ENCODE measurements at regions not wholly inside any gene's neighbourhood (a gene's known extent, or its start where the extent isn't known, plus 50 kb on each side); places are given as distances from the start of the nearest gene placed in this dataset.

DNA sequence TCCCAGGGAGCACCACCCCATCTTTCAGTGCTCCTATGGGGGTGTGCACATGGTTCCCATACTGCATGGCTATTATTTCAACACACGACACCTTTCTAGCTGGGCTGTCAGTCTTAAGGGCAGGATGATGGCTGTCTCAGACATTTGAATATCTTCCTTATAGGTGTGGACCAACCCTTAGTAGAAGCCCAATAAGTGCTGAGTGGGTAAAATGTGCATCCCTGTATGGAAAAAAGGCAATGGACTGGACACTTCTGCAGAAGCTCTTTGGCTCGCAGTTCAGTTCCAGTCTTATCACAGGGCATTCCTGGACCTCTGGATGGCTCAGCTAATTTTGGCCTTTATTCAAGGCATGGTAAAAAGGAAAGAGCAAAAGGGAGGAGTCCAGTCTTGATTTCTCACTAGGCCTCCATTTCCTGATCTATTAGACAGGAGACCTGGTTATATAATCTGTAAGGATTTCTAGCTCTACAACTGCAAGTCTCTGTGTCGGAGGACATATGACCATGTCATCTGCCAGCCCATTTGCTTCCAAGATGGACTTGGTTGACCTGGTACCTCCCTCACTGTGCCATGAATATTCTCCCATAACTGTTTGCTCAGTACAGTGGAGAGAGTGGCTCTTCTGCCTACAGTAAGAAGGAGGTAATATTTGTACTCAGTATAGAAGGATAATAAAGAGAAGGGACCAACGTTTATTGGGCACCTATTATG, 53.8 kb upstream of the RASGRP1 start:
- TF ChIP-seq, protein P1, sequence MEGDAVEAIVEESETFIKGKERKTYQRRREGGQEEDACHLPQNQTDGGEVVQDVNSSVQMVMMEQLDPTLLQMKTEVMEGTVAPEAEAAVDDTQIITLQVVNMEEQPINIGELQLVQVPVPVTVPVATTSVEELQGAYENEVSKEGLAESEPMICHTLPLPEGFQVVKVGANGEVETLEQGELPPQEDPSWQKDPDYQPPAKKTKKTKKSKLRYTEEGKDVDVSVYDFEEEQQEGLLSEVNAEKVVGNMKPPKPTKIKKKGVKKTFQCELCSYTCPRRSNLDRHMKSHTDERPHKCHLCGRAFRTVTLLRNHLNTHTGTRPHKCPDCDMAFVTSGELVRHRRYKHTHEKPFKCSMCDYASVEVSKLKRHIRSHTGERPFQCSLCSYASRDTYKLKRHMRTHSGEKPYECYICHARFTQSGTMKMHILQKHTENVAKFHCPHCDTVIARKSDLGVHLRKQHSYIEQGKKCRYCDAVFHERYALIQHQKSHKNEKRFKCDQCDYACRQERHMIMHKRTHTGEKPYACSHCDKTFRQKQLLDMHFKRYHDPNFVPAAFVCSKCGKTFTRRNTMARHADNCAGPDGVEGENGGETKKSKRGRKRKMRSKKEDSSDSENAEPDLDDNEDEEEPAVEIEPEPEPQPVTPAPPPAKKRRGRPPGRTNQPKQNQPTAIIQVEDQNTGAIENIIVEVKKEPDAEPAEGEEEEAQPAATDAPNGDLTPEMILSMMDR (IDR thresholded peaks at IDR 0.05; ENCODE audit: extremely low read depth in 1 of 2, insufficient read depth in 1 of 2, low read depth in 1 of 2, low read length in 2 of 2): no peak
- TF ChIP-seq JUN (IDR thresholded peaks at IDR 0.05; ENCODE audit: borderline replicate concordance, insufficient read depth, insufficient read length, low read depth): no peak
- Histone ChIP-seq H3K79me2 (ENCODE audit: control insufficient read depth, insufficient read depth, low read length) (no peaks in the 10 kb centered on the region), H3K9me1 (replicated peaks; ENCODE audit: control insufficient read depth, extremely low read depth, insufficient read depth, low read length) (no peaks in the 10 kb centered on the region), H3K27ac (ENCODE audit: insufficient read depth, low read depth, low read length) (no peak overlapping the region), H3K27me3 (ENCODE audit: control insufficient read depth in 2 of 2, insufficient read depth in 2 of 2, low read length in 2 of 2) (peaks cover 6 to 14% of the 10 kb centered on the region in 2 experiments), H4K20me1 (replicated peaks; ENCODE audit: control insufficient read depth, extremely low read depth, insufficient read depth, low read length) (no peaks in the 10 kb centered on the region), H3K4me1 (ENCODE audit: control insufficient read depth, extremely low read depth, insufficient read depth, low read length) (no peaks in the 10 kb centered on the region), H3K9ac (replicated peaks; ENCODE audit: extremely low read depth, insufficient read depth, low read length) (no peak overlapping the region), H3K4me3 (replicated peaks in 1 of 3; ENCODE audit: insufficient read depth in 1 of 3, low read depth in 1 of 3, low read length in 3 of 3) (no peak overlapping the region), H3K36me3 (ENCODE audit: control insufficient read depth in 2 of 2, extremely low read depth in 1 of 2, insufficient read depth in 2 of 2, low read length in 2 of 2) (no peaks in the 10 kb centered on the region), H3K4me2 (ENCODE audit: insufficient read depth, low read length) (no peak overlapping the region), H2AFZ (ENCODE audit: low read depth, low read length) (no peak overlapping the region), H3K9me3 (replicated peaks; ENCODE audit: control insufficient read depth, insufficient read depth, low read length) (no peaks in the 10 kb centered on the region)
- DNase-seq (ENCODE audit: low read depth, low spot score): no peak
- dilution Hi-C loops (cut with MboI; ENCODE audit: extremely low pct_ligation_motif_present, low sequenced_read_pairs) (no loop called here), intact Hi-C loops (cut with micrococcal nuclease) (no loop called here)
- no TSS peak for BruUV-seq (replicated peaks)
- ChIA-PET CTCF (interaction anchor here (1.1 to 2.9 kb wide), 4 partner anchors 13 to 55 kb away, joined by 3 to 13 read pairs (median 4); no protein-coding TSS in a partner anchor), POLR2A (no interaction called here)
- FAIRE-seq: no peak

DNA sequence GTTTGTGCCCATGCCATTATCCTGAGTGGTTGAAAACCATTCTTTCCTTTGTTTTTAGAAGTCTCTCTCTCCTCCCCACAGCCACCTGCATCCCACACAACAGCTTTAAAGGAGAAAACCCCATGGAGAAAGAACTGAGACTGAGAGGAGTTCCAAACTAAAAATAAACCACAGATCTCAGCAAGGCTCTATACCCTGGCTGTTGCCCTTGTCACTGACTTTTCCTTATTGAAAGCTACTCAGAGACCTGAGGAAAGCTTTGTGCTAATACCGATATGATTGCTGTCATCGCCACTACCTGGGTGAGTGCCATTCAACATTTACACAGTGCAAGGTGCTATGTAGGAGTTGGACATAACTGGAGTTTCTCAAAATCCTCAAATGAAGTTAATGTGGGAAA, 55.5 kb upstream of the RASGRP1 start:
- Histone ChIP-seq H3K4me1 (ENCODE audit: control insufficient read depth, extremely low read depth, insufficient read depth, low read length) (no peaks in the 10 kb centered on the region), H3K9me3 (replicated peaks; ENCODE audit: control insufficient read depth, insufficient read depth, low read length) (no peaks in the 10 kb centered on the region), H3K4me3 (replicated peaks in 1 of 3; ENCODE audit: insufficient read depth in 1 of 3, low read depth in 1 of 3, low read length in 3 of 3) (no peak overlapping the region), H3K27ac (ENCODE audit: insufficient read depth, low read depth, low read length) (no peak overlapping the region), H2AFZ (ENCODE audit: low read depth, low read length) (no peak overlapping the region), H3K4me2 (ENCODE audit: insufficient read depth, low read length) (no peak overlapping the region), H4K20me1 (replicated peaks; ENCODE audit: control insufficient read depth, extremely low read depth, insufficient read depth, low read length) (no peaks in the 10 kb centered on the region), H3K9me1 (replicated peaks; ENCODE audit: control insufficient read depth, extremely low read depth, insufficient read depth, low read length) (no peaks in the 10 kb centered on the region), H3K27me3 (ENCODE audit: control insufficient read depth in 2 of 2, insufficient read depth in 2 of 2, low read length in 2 of 2) (peaks cover 6 to 14% of the 10 kb centered on the region in 2 experiments), H3K36me3 (ENCODE audit: control insufficient read depth in 2 of 2, extremely low read depth in 1 of 2, insufficient read depth in 2 of 2, low read length in 2 of 2) (no peaks in the 10 kb centered on the region), H3K79me2 (ENCODE audit: control insufficient read depth, insufficient read depth, low read length) (no peaks in the 10 kb centered on the region), H3K9ac (replicated peaks; ENCODE audit: extremely low read depth, insufficient read depth, low read length) (no peak overlapping the region)
- dilution Hi-C loops (cut with MboI; ENCODE audit: extremely low pct_ligation_motif_present, low sequenced_read_pairs): no loop called here
- no peak for TF ChIP-seq FOS (IDR thresholded peaks at IDR 0.05; ENCODE audit: borderline replicate concordance, insufficient read depth, low read length)
- TF ChIP-seq POLR2A (IDR thresholded peaks at IDR 0.05; ENCODE audit: low read depth, low read length): no peak
- no peak for TF ChIP-seq POLR2AphosphoS5 (IDR thresholded peaks at IDR 0.05; ENCODE audit: insufficient read depth, low read depth, low read length)
- TF ChIP-seq, protein P1 (IDR thresholded peaks at IDR 0.05; ENCODE audit: extremely low read depth in 1 of 2, insufficient read depth in 1 of 2, low read depth in 1 of 2, low read length in 2 of 2): no peak
- no peak for TF ChIP-seq MYC (IDR thresholded peaks at IDR 0.05; ENCODE audit: low read depth, low read length)
- TF ChIP-seq, protein P2, sequence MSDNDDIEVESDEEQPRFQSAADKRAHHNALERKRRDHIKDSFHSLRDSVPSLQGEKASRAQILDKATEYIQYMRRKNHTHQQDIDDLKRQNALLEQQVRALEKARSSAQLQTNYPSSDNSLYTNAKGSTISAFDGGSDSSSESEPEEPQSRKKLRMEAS (IDR thresholded peaks at IDR 0.05; ENCODE audit: insufficient read depth, insufficient read length): no peak
- TF ChIP-seq JUN (IDR thresholded peaks at IDR 0.05; ENCODE audit: borderline replicate concordance, insufficient read depth, insufficient read length, low read depth): no peak
- TF ChIP-seq GATA2 (IDR thresholded peaks at IDR 0.05; ENCODE audit: insufficient read depth, insufficient read length, low read depth, low read length): no peak
- TF ChIP-seq EZH2 (IDR thresholded peaks at IDR 0.05; ENCODE audit: borderline replicate concordance, low read depth, low read length, severe bottlenecking): no peak
- intact Hi-C loops (cut with micrococcal nuclease): no loop called here
- ChIA-PET POLR2A (no interaction called here), CTCF (interaction anchor here (0.7 to 1.6 kb wide), 2 partner anchors 180 to 260 kb away, joined by 3 to 5 read pairs; no protein-coding TSS in a partner anchor)
- FAIRE-seq (no peak), DNase-seq (ENCODE audit: low read depth, low spot score) (no peak)
- BruUV-seq (replicated peaks): no TSS peak

All from endothelial cell of umbilical vein (primary cell).